ENCODE measurements at regions not wholly inside any gene's neighbourhood (a gene's known extent, or its start where the extent isn't known, plus 50 kb on each side); places are given as distances from the start of the nearest gene placed in this dataset.

DNA sequence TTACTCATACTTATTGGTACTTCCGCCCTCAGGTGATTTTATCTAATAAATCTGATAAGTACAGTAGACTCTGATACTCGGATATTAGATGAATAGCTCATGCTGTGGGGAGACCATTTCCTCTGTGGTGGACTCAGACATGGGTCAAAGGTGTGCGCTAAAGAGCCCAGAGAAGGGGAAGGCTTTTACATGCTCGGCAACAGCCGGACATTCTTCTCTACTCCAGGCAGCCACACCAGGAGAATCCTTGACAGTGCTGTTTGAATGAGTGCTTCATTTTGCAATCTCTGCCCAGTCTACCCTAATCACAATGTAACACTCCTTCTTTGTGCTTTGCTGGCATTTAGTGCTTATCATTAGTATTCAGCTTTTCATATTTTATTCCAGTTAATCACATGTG, 322.2 kb upstream of the USP25 start:
- TF ChIP-seq, protein P1, sequence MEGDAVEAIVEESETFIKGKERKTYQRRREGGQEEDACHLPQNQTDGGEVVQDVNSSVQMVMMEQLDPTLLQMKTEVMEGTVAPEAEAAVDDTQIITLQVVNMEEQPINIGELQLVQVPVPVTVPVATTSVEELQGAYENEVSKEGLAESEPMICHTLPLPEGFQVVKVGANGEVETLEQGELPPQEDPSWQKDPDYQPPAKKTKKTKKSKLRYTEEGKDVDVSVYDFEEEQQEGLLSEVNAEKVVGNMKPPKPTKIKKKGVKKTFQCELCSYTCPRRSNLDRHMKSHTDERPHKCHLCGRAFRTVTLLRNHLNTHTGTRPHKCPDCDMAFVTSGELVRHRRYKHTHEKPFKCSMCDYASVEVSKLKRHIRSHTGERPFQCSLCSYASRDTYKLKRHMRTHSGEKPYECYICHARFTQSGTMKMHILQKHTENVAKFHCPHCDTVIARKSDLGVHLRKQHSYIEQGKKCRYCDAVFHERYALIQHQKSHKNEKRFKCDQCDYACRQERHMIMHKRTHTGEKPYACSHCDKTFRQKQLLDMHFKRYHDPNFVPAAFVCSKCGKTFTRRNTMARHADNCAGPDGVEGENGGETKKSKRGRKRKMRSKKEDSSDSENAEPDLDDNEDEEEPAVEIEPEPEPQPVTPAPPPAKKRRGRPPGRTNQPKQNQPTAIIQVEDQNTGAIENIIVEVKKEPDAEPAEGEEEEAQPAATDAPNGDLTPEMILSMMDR (conservative IDR thresholded peaks at IDR 0.05) = no peak
- TF ChIP-seq ZFX (IDR thresholded peaks at IDR 0.05) = no peak

Data from C4-2B (cell line).